GM12865 (cell line): ENCODE measurements at regions not wholly inside any gene's neighbourhood (a gene's known extent, or its start where the extent isn't known, plus 50 kb on each side); places are given as distances from the start of the nearest gene placed in this dataset.

Experiments
- DNase-seq: peaks from one replicate; pipeline ENCODE4 v3.0.0; 2010; ENCODE audit warnings: low read depth
- H3K4me3 ChIP-seq: 2 replicates; pipeline ENCODE4 v1.5.1; 2011; ENCODE audit warnings: mild to moderate bottlenecking, low read depth, low read length, control low read depth
- TF ChIP-seq, protein P1 (sequence below): IDR thresholded peaks from 2 replicates; pipeline ENCODE4 v1.5.1; 2011; ENCODE audit warnings: low read length, control low read depth, low read depth, inconsistent platforms; ENCODE audit not compliant: insufficient read depth; ENCODE audit errors: missing control alignments

DNA sequence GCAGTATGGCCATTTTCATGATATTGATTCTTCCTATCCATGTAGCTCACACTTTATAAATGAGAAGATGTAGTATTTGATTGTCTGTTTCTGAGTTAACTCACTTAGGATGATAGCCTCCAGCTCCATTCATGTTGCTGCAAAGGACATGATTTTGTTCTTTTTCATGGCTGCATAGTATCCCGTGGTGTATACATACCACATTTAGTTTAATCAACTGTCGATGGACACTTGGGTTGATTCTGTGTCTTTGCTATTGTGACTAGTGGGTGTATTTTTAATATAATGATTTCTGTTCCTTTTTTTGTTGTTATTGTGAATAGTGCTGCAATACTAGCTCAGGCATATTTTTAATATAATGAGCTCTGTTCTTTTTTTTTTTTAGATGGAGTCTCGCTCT, 560.3 kb upstream of the ZNF608 start:
- no peak for DNase-seq
- TF ChIP-seq, protein P1, sequence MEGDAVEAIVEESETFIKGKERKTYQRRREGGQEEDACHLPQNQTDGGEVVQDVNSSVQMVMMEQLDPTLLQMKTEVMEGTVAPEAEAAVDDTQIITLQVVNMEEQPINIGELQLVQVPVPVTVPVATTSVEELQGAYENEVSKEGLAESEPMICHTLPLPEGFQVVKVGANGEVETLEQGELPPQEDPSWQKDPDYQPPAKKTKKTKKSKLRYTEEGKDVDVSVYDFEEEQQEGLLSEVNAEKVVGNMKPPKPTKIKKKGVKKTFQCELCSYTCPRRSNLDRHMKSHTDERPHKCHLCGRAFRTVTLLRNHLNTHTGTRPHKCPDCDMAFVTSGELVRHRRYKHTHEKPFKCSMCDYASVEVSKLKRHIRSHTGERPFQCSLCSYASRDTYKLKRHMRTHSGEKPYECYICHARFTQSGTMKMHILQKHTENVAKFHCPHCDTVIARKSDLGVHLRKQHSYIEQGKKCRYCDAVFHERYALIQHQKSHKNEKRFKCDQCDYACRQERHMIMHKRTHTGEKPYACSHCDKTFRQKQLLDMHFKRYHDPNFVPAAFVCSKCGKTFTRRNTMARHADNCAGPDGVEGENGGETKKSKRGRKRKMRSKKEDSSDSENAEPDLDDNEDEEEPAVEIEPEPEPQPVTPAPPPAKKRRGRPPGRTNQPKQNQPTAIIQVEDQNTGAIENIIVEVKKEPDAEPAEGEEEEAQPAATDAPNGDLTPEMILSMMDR: no peak
- no peak overlapping the region for H3K4me3 ChIP-seq

DNA sequence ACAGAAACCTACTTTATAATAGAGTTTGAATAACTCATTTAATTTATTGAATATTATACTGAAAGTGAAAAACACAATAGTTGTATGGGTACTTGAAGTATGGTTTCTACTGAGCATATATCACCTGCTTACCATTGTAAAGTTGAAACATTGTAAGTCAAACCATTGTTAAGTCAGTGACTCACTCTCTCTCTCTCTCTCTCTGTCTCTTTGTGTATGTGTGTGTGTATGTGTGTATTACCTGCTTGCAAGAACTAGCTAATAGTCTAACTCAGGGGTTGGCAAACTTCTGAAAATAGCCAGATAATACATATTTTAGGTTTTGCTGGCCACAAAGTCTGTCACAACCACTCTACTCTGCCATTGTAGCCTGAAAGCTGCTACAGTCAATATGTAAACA, 564.3 kb upstream of the ZNF608 start:
- H3K4me3 ChIP-seq: no peak overlapping the region
- DNase-seq: no peak
- TF ChIP-seq, protein P1: no peak

DNA sequence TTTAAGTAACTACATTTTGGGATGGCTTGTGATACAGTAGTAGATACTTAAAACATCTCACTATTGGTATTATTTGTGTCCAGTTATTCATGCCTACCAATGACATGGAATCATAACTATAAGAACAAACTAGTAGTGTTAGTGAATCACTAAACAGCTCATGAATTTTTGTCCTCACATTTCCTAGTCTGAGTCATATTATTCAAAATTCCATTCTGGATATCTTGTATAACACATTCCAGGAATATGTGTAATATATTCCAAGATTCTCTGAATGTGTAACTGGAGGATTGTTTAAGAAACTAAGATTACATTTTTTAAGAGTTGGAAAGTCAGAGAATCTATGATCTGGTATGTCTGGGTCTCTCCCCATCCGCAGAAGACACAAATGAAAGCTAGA, 565.3 kb upstream of the ZNF608 start:
- TF ChIP-seq, protein P1: no peak
- no peak overlapping the region for H3K4me3 ChIP-seq

DNA sequence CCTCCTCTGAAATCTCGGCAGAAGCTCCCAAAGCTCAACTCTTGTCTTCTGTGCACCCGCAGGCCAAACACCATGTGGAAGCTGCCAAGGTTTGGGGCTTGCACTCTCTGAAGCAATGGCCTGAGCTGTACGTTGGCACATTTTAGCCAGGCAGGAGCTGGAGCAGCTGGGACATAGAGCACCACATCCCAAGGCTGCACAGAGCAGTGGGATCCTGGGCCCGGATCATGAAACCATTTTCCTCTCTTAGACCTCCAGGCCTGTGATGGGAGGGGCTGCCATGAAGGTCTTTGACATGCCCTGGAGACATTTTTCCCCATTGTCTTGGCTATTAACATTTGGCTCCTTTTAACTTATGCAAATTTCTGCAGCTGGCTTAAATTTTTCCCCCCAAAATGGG, 567.1 kb upstream of the ZNF608 start:
- TF ChIP-seq, protein P1: no peak
- no peak for DNase-seq
- H3K4me3 ChIP-seq: no peak overlapping the region

More for the DNA sequence above, 565.3 kb upstream of the ZNF608 start:
- DNase-seq: no peak

DNA sequence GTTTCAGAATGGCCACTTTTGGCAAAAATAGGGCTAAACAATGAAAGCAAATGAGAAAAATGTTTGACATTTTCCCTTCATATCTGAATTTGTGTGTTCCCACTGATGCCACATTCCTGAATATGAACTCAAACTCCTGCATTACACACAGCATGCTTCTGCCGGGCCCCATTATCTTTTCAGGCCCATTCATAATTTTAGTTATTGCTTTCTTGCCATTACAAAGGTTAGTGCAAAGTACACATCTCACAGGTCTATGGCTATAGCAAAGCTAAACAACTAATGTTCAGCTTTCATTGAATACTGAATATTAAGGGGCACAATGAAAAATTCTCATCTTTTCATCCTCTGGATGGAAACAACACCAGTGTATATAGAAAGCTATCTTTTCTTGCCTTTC, 568.9 kb upstream of the ZNF608 start:
- TF ChIP-seq, protein P1: no peak
- DNase-seq: no peak
- no peak overlapping the region for H3K4me3 ChIP-seq

DNA sequence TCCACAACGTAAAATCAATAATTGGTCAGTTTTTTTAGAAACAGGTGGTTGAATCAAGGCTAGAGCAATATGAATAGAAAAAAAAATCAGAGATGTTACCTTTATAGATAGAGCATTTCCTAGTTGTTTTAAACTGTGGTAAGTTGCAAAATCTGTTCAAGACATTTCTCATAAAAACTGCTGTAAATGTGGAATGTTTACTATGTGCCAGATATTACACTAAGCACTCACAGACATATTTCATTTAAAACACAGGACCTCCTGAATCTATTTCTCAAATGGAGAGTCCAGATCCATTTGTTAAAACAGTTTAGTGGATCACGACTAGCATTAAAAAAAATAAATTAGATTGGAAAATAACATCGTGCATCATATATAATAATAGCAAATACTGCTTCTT, 570.0 kb upstream of the ZNF608 start:
- no peak for DNase-seq

More for the DNA sequence above, 570.0 kb upstream of the ZNF608 start:
- H3K4me3 ChIP-seq: no peak overlapping the region
- TF ChIP-seq, protein P1: no peak
